H1 (cell line): ENCODE measurements at regions not wholly inside any gene's neighbourhood (a gene's known extent, or its start where the extent isn't known, plus 50 kb on each side); places are given as distances from the start of the nearest gene placed in this dataset.
A peak's percentile ranks its signal among the peaks of the same experiment; 100 is the strongest.

ENCODE experiments used
- CTCF ChIA-PET: fragments of 300-600 bp; sonication (Branson Sonifier 250); formaldehyde crosslinking; loops from one replicate; lab custom pipeline; 2021; ENCODE audit not compliant: partially characterized antibody; lab: Charles Lee
- POLR2A ChIA-PET: fragments of 300-600 bp; sonication (Branson Sonifier 250); formaldehyde crosslinking; loops from one replicate; lab custom pipeline; 2021; ENCODE audit warnings: inconsistent platforms; ENCODE audit not compliant: partially characterized antibody; lab: Charles Lee
- DNase-seq, 2 experiments: peaks; one replicate each; pipeline versions ENCODE4 v3.0.0 to v3.0.0-alpha.2; 2010 to 2022; ENCODE audit warnings: low spot score in 2 of 2, low read depth in 1 of 2, mixed read lengths in 1 of 2
- FAIRE-seq: peaks from 2 replicates; lab custom pipeline; 2011; peaks lifted over from hg19 to GRCh38; lab: Jason Lieb, UNC
- H2AFZ ChIP-seq: 2 replicates; pipeline ENCODE4 v1.8.1; 2012; ENCODE audit warnings: low read length, inconsistent platforms
- H2AK5ac ChIP-seq: 2 replicates; pipeline ENCODE4 v1.6.1; 2013; ENCODE audit warnings: low read depth, low read length
- H2BK120ac ChIP-seq: replicated peaks from 2 replicates; pipeline ENCODE3; 2013; ENCODE audit warnings: low read depth, low read length, inconsistent platforms
- H2BK12ac ChIP-seq: 2 replicates; pipeline ENCODE4 v1.6.1; 2013; ENCODE audit warnings: low read depth, low read length
- H2BK15ac ChIP-seq: 2 replicates; pipeline ENCODE4 v1.6.1; 2013; ENCODE audit warnings: low read length
- H2BK20ac ChIP-seq: 2 replicates; pipeline ENCODE4 v1.6.1; 2013; ENCODE audit warnings: low read length
- H2BK5ac ChIP-seq: 2 replicates; pipeline ENCODE4 v1.6.1; 2013; ENCODE audit warnings: low read depth, low read length
- H3K14ac ChIP-seq: 2 replicates; pipeline ENCODE4 v1.6.1; 2013; ENCODE audit warnings: inconsistent platforms; ENCODE audit not compliant: insufficient read length
- H3K18ac ChIP-seq: 2 replicates; pipeline ENCODE4 v1.6.1; 2013; ENCODE audit warnings: low read length; ENCODE audit errors: extremely low read depth
- H3K23ac ChIP-seq: 2 replicates; pipeline ENCODE4 v1.6.1; 2013; ENCODE audit warnings: inconsistent platforms; ENCODE audit not compliant: insufficient read length
- H3K23me2 ChIP-seq: 2 replicates; pipeline ENCODE4 v1.6.1; 2013; ENCODE audit warnings: low read depth, low read length
- H3K27ac ChIP-seq: 2 replicates; pipeline ENCODE4 v1.6.1; 2011; ENCODE audit warnings: low read depth, low read length, inconsistent platforms
- H3K27me3 ChIP-seq, 4 experiments: replicated peaks in 1 of 4; 1 replicate in 1 of 4; 2 replicates in 3 of 4; pipeline versions ENCODE4 v1.6.1 to v1.8.1; 2011 to 2013; ENCODE audit warnings: low read length in 3 of 4, mild to moderate bottlenecking in 3 of 4, inconsistent platforms in 2 of 4, mixed read lengths in 2 of 4, moderate library complexity in 1 of 4; ENCODE audit not compliant: control insufficient read depth in 3 of 4, insufficient read depth in 3 of 4; ENCODE audit errors: extremely low read depth in 1 of 4
- H3K36me3 ChIP-seq, 4 experiments: 2 replicates each; pipeline versions ENCODE4 v1.6.1 to v1.8.1; 2011 to 2013; ENCODE audit warnings: mild to moderate bottlenecking in 4 of 4, low read length in 3 of 4, moderate library complexity in 2 of 4, control low read depth in 1 of 4, inconsistent platforms in 1 of 4; ENCODE audit not compliant: insufficient read depth in 4 of 4, control insufficient read depth in 2 of 4
- H3K4ac ChIP-seq: replicated peaks from 2 replicates; pipeline ENCODE3; 2013; ENCODE audit warnings: low read length, low read depth, mixed read lengths, inconsistent platforms; ENCODE audit not compliant: insufficient read length
- H3K4me1 ChIP-seq, 4 experiments: replicated peaks in 1 of 4; 1 replicate in 1 of 4; 2 replicates in 3 of 4; pipeline versions ENCODE4 v1.6.1 to v1.8.1; 2011 to 2013; ENCODE audit warnings: low read length in 3 of 4, inconsistent platforms in 2 of 4, mixed read lengths in 1 of 4; ENCODE audit not compliant: insufficient read depth in 4 of 4, control insufficient read depth in 3 of 4
- H3K4me2 ChIP-seq, 2 experiments: 2 replicates each; pipeline versions ENCODE4 v1.6.1 to v1.8.1; 2011 to 2013; ENCODE audit warnings: low read depth in 2 of 2, low read length in 2 of 2, control low read depth in 1 of 2, inconsistent platforms in 1 of 2, mild to moderate bottlenecking in 1 of 2; ENCODE audit not compliant: insufficient read depth in 1 of 2
- H3K4me3 ChIP-seq, 4 experiments: fragments of 200-600, 300-600 bp in 1 of 4; sonication (generic), shearing (Covaris generic), sonication (Bioruptor Twin) in 1 of 4; 2 replicates each; pipeline versions ENCODE4 v1.5.1 to v1.8.1; 2011 to 2016; ENCODE audit warnings: low read length in 4 of 4, low read depth in 3 of 4, control low read depth in 2 of 4, inconsistent platforms in 2 of 4, mild to moderate bottlenecking in 2 of 4, mixed read lengths in 1 of 4, moderate library complexity in 1 of 4; ENCODE audit not compliant: insufficient read depth in 2 of 4; ENCODE audit errors: extremely low read depth in 1 of 4
- H3K56ac ChIP-seq: replicated peaks from 2 replicates; pipeline ENCODE3; 2013; ENCODE audit warnings: low read depth, mild to moderate bottlenecking, mixed read lengths, low read length, inconsistent platforms; ENCODE audit not compliant: insufficient read length
- H3K79me1 ChIP-seq: 2 replicates; pipeline ENCODE4 v1.6.1; 2013; ENCODE audit warnings: low read depth, low read length, control low read depth
- H3K79me2 ChIP-seq, 2 experiments: 2 replicates each; pipeline versions ENCODE4 v1.6.1 to v1.8.1; 2012 to 2013; ENCODE audit warnings: low read length in 2 of 2, mild to moderate bottlenecking in 2 of 2, inconsistent platforms in 1 of 2; ENCODE audit not compliant: insufficient read depth in 2 of 2, control insufficient read depth in 1 of 2
- H3K9ac ChIP-seq, 4 experiments: replicated peaks in 1 of 4; 1 replicate in 1 of 4; 2 replicates in 3 of 4; pipeline versions ENCODE4 v1.6.1 to v1.8.1; 2011 to 2013; ENCODE audit warnings: low read depth in 3 of 4, low read length in 3 of 4, control low read depth in 2 of 4, mild to moderate bottlenecking in 2 of 4, moderate library complexity in 2 of 4, inconsistent platforms in 1 of 4; ENCODE audit errors: extremely low read depth in 1 of 4
- H3K9me3 ChIP-seq, 2 experiments: 2 replicates each; pipeline versions ENCODE4 v1.6.1 to v1.8.1; 2012 to 2013; ENCODE audit warnings: mild to moderate bottlenecking in 2 of 2, moderate library complexity in 2 of 2, control low read depth in 1 of 2, inconsistent platforms in 1 of 2, low read depth in 1 of 2, low read length in 1 of 2, mixed read lengths in 1 of 2; ENCODE audit not compliant: insufficient read depth in 2 of 2
- H4K20me1 ChIP-seq, 2 experiments: replicated peaks in 1 of 2; 2 replicates each; pipeline versions ENCODE3 to v1.8.1; 2011 to 2013; ENCODE audit warnings: inconsistent platforms in 2 of 2, low read length in 2 of 2, mild to moderate bottlenecking in 1 of 2; ENCODE audit not compliant: insufficient read depth in 2 of 2, control insufficient read depth in 1 of 2
- H4K5ac ChIP-seq: 2 replicates; pipeline ENCODE4 v1.6.1; 2013; ENCODE audit warnings: low read length, low read depth, mixed read lengths, inconsistent platforms; ENCODE audit not compliant: insufficient read length
- H4K8ac ChIP-seq: 2 replicates; pipeline ENCODE4 v1.8.0; 2013; ENCODE audit warnings: mild to moderate bottlenecking, moderate library complexity, low read length, inconsistent platforms; ENCODE audit not compliant: insufficient read depth; ENCODE audit errors: extremely low read depth
- H4K91ac ChIP-seq: replicated peaks from 2 replicates; pipeline ENCODE3; 2013; ENCODE audit warnings: low read length, mixed read lengths, inconsistent platforms; ENCODE audit not compliant: insufficient read length
- CHD2 ChIP-seq: IDR thresholded peaks from 2 replicates; pipeline ENCODE4 v1.6.1; 2012; ENCODE audit warnings: low read length, improper control_type of control experiment
- EGR1 ChIP-seq: IDR thresholded peaks from 2 replicates; pipeline ENCODE4 v1.6.1; 2011; ENCODE audit warnings: low read depth, low read length, borderline replicate concordance
- EP300 ChIP-seq, 2 experiments: IDR thresholded peaks; 1 replicate in 1 of 2; 2 replicates in 1 of 2; pipeline ENCODE4 v1.6.1; 2011 to 2012; ENCODE audit warnings: low read depth in 2 of 2, low read length in 2 of 2, mild to moderate bottlenecking in 2 of 2, borderline replicate concordance in 1 of 2, inconsistent platforms in 1 of 2, moderate library complexity in 1 of 2
- GABPA ChIP-seq: IDR thresholded peaks from 2 replicates; pipeline ENCODE4 v1.6.1; 2011; ENCODE audit warnings: mild to moderate bottlenecking, low read length, moderate library complexity, borderline replicate concordance; ENCODE audit not compliant: insufficient read depth
- GTF2F1 ChIP-seq: IDR thresholded peaks from 2 replicates; pipeline ENCODE4 v1.6.1; 2012; ENCODE audit warnings: low read depth, low read length, improper control_type of control experiment, borderline replicate concordance
- KDM4A ChIP-seq: IDR thresholded peaks from one replicate; pipeline ENCODE4 v1.7.1; 2012; ENCODE audit warnings: low read depth, mild to moderate bottlenecking, moderate library complexity, low read length, inconsistent platforms; ENCODE audit not compliant: severe bottlenecking
- KDM5A ChIP-seq: fragments of 200-600 bp; IDR thresholded peaks from 2 replicates; pipeline ENCODE4 v1.7.1; 2012; ENCODE audit warnings: mild to moderate bottlenecking, low read length, inconsistent platforms, mixed read lengths
- RBBP5 ChIP-seq: IDR thresholded peaks from 2 replicates; pipeline ENCODE4 v1.7.1; 2012; ENCODE audit warnings: low read depth, mild to moderate bottlenecking, inconsistent platforms, low read length, moderate library complexity, borderline replicate concordance
- RXRA ChIP-seq: IDR thresholded peaks from 2 replicates; pipeline ENCODE4 v1.6.1; 2011; ENCODE audit warnings: low read depth, mild to moderate bottlenecking, low read length, moderate library complexity; ENCODE audit not compliant: insufficient read depth
- SRF ChIP-seq: IDR thresholded peaks from 2 replicates; pipeline ENCODE4 v1.6.1; 2011; ENCODE audit warnings: mild to moderate bottlenecking, low read depth, low read length, moderate library complexity
- TAF1 ChIP-seq: IDR thresholded peaks from 2 replicates; pipeline ENCODE4 v1.6.1; 2011; ENCODE audit warnings: mild to moderate bottlenecking, low read depth, low read length
- TEAD4 ChIP-seq: IDR thresholded peaks from 2 replicates; pipeline ENCODE4 v1.6.1; 2012; ENCODE audit warnings: low read depth, low read length, inconsistent platforms, mixed read lengths
- WGBS, 2 experiments: shearing (Covaris generic) in 1 of 2; methylation state at CpG; one replicate each; pipeline versions ENCODE4 v1.1.6 to v1.1.7; 2013 to 2015; ENCODE audit warnings: low lambda C conversion rate in 2 of 2, mixed read lengths in 2 of 2, inconsistent platforms in 1 of 2, low coverage in 1 of 2, missing lambda C conversion rate in 1 of 2; ENCODE audit not compliant: insufficient replicate concordance in 2 of 2, insufficient coverage in 1 of 2, insufficient read length in 1 of 2; ENCODE audit errors: extremely low coverage in 1 of 2, missing lambda C conversion rate in 1 of 2; 5-methylcytosine and 5-hydroxymethylcytosine counted together
- TF ChIP-seq, protein P1 (sequence below): IDR thresholded peaks from 2 replicates; pipeline ENCODE4 v1.6.1; 2011; ENCODE audit warnings: low read length, improper control_type of control experiment

DNA sequence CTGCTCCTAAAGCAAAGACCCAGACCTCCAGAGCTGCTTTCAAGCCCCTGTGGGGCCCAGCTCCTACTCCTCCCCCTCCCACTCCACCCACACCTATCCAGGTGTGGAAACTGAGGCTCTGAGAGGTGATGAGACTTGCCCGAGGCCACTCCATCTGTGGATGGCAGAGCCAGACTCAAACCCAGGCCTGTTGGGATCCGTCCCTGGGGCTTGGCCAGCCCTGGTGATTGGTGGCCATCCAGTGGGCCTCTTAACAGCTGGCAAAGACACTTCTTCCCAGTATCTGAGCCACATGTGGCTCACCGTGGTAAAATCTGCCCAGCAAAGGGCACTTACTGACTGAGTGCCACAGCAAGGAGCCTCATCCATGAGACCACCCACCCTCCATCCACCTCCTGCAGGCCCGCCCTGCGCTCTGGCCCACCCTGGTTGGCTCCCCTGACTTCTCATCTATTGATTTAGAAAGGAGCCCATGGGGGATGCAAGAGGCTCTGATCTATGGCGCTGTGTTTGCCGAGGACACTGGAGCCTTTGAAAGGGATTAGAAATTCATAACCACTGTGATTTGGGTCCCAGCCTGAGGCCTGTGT is 398.5 kb downstream of the PTPRU start:
- no peak overlapping the region for H2BK120ac ChIP-seq
- no peak overlapping the region for H3K18ac ChIP-seq
- H3K4me2 ChIP-seq, result no peak overlapping the region
- H3K23me2 ChIP-seq, result no peaks in the 10 kb centered on the region
- no peak overlapping the region for H4K91ac ChIP-seq
- H3K56ac ChIP-seq, result no peak overlapping the region
- ChIA-PET CTCF (interaction anchor here (1.8 kb wide), 1 partner anchor 46 kb away, joined by 3 read pairs; no protein-coding TSS in a partner anchor), POLR2A (no interaction called here)
- no peak overlapping the region for H2AFZ ChIP-seq
- H2BK5ac ChIP-seq, result no peak overlapping the region
- H3K4me3 ChIP-seq, result no peak overlapping the region
- FAIRE-seq, result no peak
- H3K79me2 ChIP-seq, result no peaks in the 10 kb centered on the region
- no peak overlapping the region for H2BK20ac ChIP-seq
- H4K8ac ChIP-seq, result peak overlapping the region; percentile 57; the same call in 1 of the 2 replicates
- no peak overlapping the region for H3K4ac ChIP-seq
- no peak for DNase-seq
- no peak overlapping the region for H3K27ac ChIP-seq
- no peaks in the 10 kb centered on the region for H3K27me3 ChIP-seq
- no peaks in the 10 kb centered on the region for H3K9me3 ChIP-seq
- H4K20me1 ChIP-seq, result no peaks in the 10 kb centered on the region
- no peak overlapping the region for H2BK12ac ChIP-seq
- no peaks in the 10 kb centered on the region for H3K79me1 ChIP-seq
- no peak overlapping the region for H3K14ac ChIP-seq
- H3K36me3 ChIP-seq, result no peaks in the 10 kb centered on the region
- H3K9ac ChIP-seq, result no peak overlapping the region
- 91% methylated on average over 7 of the region's 7 CpGs; no CpG with 5 or more reads in 1 of the 2 experiments for WGBS, 2 experiments
- no peak overlapping the region for H2AK5ac ChIP-seq
- H3K4me1 ChIP-seq, result no peaks in the 10 kb centered on the region; a peak in 1 of 7 replicates
- no peak overlapping the region for H4K5ac ChIP-seq
- no peak overlapping the region for H3K23ac ChIP-seq
- H2BK15ac ChIP-seq, result no peak overlapping the region
- TF ChIP-seq GTF2F1 (no peak), CHD2 (no peak), SRF (no peak), KDM4A (no peak), TAF1 (no peak), RXRA (no peak), TEAD4 (no peak), GABPA (no peak), EGR1 (no peak), KDM5A (no peak), RBBP5 (no peak), EP300 (IDR thresholded peaks at IDR 0.05; ENCODE audit: borderline replicate concordance in 1 of 2, low read depth in 2 of 2, low read length in 2 of 2) (no peak)
- TF ChIP-seq, protein P1, sequence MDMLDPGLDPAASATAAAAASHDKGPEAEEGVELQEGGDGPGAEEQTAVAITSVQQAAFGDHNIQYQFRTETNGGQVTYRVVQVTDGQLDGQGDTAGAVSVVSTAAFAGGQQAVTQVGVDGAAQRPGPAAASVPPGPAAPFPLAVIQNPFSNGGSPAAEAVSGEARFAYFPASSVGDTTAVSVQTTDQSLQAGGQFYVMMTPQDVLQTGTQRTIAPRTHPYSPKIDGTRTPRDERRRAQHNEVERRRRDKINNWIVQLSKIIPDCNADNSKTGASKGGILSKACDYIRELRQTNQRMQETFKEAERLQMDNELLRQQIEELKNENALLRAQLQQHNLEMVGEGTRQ, result no peak
